SW 1271 (cell line): ENCODE measurements at regions not wholly inside any gene's neighbourhood (a gene's known extent, or its start where the extent isn't known, plus 50 kb on each side); places are given as distances from the start of the nearest gene placed in this dataset.

ENCODE experiments used
- DNase-seq, 2 experiments: peaks; one replicate each; lab custom pipeline; 2025; lab: John Stamatoyannopoulos, UW

DNA sequence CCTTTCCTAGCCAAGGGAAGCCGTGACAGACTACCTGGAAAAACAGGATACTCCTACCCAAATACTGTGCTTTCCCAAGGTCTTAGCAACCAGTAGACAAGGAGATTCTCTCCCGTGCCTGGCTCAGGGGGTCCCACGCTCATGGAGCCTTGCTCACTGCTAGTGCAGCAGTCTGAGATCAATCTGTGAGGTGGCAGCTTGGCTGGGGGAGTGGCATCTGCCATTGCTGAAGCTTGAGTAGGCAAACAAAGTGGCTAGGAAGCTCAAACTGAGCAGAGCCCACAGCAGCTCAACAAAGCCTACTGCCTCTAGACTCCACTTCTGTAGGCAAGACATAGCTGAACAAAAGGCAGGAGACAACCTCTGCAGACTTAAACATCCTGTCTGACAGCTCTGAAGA is 177.1 kb downstream of the PARM1 start:
- DNase-seq: no peak

DNA sequence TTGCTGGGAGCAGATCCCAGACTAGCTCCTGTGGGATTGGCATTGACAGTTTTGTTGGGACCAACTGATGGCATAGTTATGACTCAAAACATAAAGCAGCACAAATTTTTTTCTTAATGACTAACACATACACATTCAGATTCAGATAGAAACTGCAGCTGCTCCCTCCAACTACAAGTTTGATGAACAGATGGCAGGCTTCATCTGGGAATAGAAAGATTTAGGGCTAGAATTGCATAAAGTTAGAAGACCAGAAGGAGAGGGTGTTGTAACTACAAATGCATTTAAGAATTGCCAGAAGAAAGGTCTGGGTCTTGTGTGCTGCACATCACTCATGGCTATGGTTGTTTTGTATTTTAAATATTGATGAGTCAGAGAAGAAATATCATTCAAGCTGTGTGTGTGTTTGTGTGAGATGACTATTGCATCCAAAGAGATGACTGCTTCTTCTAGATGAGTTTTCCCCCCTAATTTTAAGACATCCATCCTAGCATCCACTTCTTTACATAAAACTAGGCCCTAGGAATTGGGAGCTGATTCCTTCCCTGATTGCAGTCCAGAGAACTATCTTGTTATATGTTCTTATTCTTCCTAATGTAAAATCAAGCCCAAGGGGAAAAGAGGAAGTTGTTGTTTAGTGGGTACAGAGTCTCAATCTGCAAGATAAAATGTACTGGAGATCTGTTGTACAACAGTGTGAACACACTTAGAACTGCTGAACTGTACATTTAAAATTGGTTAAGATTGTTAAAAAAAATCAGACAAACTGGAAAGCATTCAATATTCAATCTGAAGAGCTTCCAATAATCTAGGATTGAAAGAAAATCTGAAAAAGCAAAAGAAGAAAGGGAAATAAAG is 175.1 kb downstream of the PARM1 start:
- DNase-seq: no peak

DNA sequence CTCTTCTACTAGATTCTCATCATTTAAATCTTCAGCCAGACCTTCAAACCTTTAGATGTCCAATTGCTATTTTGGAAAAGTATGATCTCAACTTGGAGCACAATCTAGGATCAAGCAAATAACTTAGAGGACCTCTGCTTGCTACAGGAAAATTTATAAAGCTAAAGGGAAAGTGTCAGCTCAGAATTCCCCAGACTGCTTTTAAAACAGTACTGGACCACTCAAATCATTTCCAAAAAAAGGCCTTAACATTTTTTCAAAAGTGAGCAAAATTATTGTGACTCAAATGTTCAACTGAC is 169.8 kb downstream of the PARM1 start:
- no peak for DNase-seq

DNA sequence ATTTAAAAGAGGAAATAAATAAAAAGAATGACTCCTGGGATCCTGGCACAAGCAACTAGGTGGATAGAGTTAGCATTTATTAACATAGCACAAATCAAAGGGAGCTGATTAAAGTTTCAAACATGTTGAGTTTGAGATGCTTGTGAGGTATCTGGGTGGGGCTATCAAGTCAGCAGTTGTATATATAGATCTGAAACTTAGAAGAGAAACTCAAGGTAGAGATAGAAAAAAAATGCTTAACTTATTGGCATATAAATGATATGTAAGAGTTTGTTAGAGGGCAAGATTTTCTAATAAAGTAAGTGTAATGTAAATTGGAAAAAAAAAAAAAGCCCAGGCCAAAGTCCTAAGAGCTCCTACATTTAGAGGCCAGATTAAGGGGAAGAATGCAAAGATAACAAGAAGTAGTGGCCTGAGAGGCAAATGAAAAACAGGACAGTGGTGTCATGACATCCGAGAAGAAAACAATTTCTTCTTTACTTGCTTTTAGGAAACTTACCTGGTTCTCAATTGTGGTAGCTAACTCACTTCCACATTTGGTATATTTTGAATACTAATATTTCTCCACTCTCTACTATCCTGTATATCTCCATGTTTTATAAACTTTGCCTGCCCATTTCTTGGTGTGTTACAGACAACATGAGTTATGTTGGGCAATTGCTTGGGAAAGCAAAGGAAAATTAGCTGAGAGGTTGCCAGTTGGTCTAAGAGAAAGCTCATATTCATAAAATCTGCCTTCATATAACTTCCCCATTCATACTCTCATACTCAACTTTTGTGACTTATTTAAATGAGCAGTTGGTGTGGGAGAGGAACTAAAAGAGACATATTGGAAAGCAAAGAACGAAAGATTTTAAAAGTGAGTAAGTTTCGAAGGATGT is 169.2 kb downstream of the PARM1 start:
- no peak for DNase-seq
